HG03521 (cell line): ENCODE measurements at regions not wholly inside any gene's neighbourhood (a gene's known extent, or its start where the extent isn't known, plus 50 kb on each side); places are given as distances from the start of the nearest gene placed in this dataset.
"Not testable (repeated sequence)": the region's sequence is repeated elsewhere in the genome, so short reads cannot be mapped to it uniquely, and the experiment has no call there.

Experiments
- ATAC-seq: cut with Tn5 transposase; IDR thresholded peaks from one replicate; pipeline ENCODE4 v1.9.1; 2021; ENCODE audit warnings: mild to moderate bottlenecking, moderate library complexity; ENCODE audit not compliant: unreplicated experiment

- ATAC-seq: no peak
These were observed 376.6 kb upstream of the SEMA6A start for GRCh38 chr5:116951219-116951618.

- peak; percentile 99 for ATAC-seq
These were observed 373.3 kb upstream of the SEMA6A start for GRCh38 chr5:116947691-116948528.

- ATAC-seq: not testable (repeated sequence)
These were observed 371.2 kb upstream of the SEMA6A start for GRCh38 chr5:116945613-116946382.

- no peak for ATAC-seq
These were observed 369.6 kb upstream of the SEMA6A start for GRCh38 chr5:116944183-116944582.

GRCh38 chr5:116942622-116943021 is 368.0 kb upstream of the SEMA6A start:
- ATAC-seq: no peak

- no peak for ATAC-seq
These were observed 365.0 kb upstream of the SEMA6A start for GRCh38 chr5:116939641-116940040.

GRCh38 chr5:116938488-116938887 is 363.9 kb upstream of the SEMA6A start:
- no peak for ATAC-seq

- ATAC-seq: no peak
These were observed 361.0 kb upstream of the SEMA6A start for GRCh38 chr5:116935561-116936162.

GRCh38 chr5:116930616-116931015 is 356.0 kb upstream of the SEMA6A start:
- ATAC-seq: no peak

- no peak for ATAC-seq
These were observed 348.7 kb upstream of the SEMA6A start for GRCh38 chr5:116923344-116923743.

- ATAC-seq: peak; percentile 88
These were observed 347.9 kb upstream of the SEMA6A start for GRCh38 chr5:116922532-116922931.

GRCh38 chr5:116914869-116915504 is 340.4 kb upstream of the SEMA6A start:
- no peak for ATAC-seq

- no peak for ATAC-seq
These were observed 337.6 kb upstream of the SEMA6A start for GRCh38 chr5:116912221-116912620.

GRCh38 chr5:116911074-116911473 is 336.5 kb upstream of the SEMA6A start:
- no peak for ATAC-seq

GRCh38 chr5:116908537-116908936 is 333.9 kb upstream of the SEMA6A start:
- ATAC-seq: peak; percentile 71

GRCh38 chr5:116905885-116906284 is 331.3 kb upstream of the SEMA6A start:
- ATAC-seq: no peak

- ATAC-seq: no peak
These were observed 326.2 kb upstream of the SEMA6A start for GRCh38 chr5:116900793-116901192.

- ATAC-seq: no peak
These were observed 324.3 kb upstream of the SEMA6A start for GRCh38 chr5:116898917-116899316.

- ATAC-seq: no peak
These were observed 322.7 kb upstream of the SEMA6A start for GRCh38 chr5:116897291-116897690.

- no peak for ATAC-seq
These were observed 321.4 kb upstream of the SEMA6A start for GRCh38 chr5:116896001-116896400.

GRCh38 chr5:116892993-116893392 is 318.4 kb upstream of the SEMA6A start:
- no peak for ATAC-seq
